KMS-11 (cell line): ENCODE measurements at regions not wholly inside any gene's neighbourhood (a gene's known extent, or its start where the extent isn't known, plus 50 kb on each side); places are given as distances from the start of the nearest gene placed in this dataset.
"Not testable (repeated sequence)": the region's sequence is repeated elsewhere in the genome, so short reads cannot be mapped to it uniquely, and the experiment has no call there.

Experiments used
- H2AFZ ChIP-seq: fragments of 200-600 bp; sonication (generic); 2 replicates; pipeline ENCODE4 v1.6.1; 2016; ENCODE audit warnings: antibody characterized with exemption, mixed run types, low read depth
- H3K27ac ChIP-seq: fragments of 200-600 bp; sonication (generic); 2 replicates; pipeline ENCODE4 v1.6.1; 2016; ENCODE audit warnings: mild to moderate bottlenecking, mixed run types
- H3K27me3 ChIP-seq: fragments of 200-600 bp; sonication (generic); 2 replicates; pipeline ENCODE4 v1.6.1; 2017; ENCODE audit warnings: mild to moderate bottlenecking, low read depth, mixed run types, moderate library complexity; ENCODE audit not compliant: insufficient read depth
- H3K36me3 ChIP-seq: fragments of 200-600 bp; sonication (generic); 2 replicates; pipeline ENCODE4 v1.6.1; 2017; ENCODE audit warnings: mild to moderate bottlenecking, mixed run types; ENCODE audit not compliant: insufficient read depth
- H3K4me1 ChIP-seq: fragments of 200-600 bp; sonication (generic); 2 replicates; pipeline ENCODE4 v1.6.1; 2016; ENCODE audit warnings: mild to moderate bottlenecking, low read depth, mixed run types; ENCODE audit not compliant: poor library complexity, severe bottlenecking
- H3K4me2 ChIP-seq: fragments of 200-600 bp; sonication (generic); 2 replicates; pipeline ENCODE4 v1.7.0; 2016; ENCODE audit warnings: mild to moderate bottlenecking, mixed run types
- H3K4me3 ChIP-seq: fragments of 200-600 bp; sonication (generic); IDR thresholded peaks from 2 replicates; pipeline ENCODE4 v1.6.1; 2017; ENCODE audit warnings: low read depth, low read length, mixed read lengths; ENCODE audit not compliant: insufficient read depth
- H3K79me2 ChIP-seq: fragments of 200-600 bp; sonication (generic); 2 replicates; pipeline ENCODE4 v1.6.1; 2016; ENCODE audit warnings: low read depth, mixed run types; ENCODE audit not compliant: insufficient read depth
- H3K9ac ChIP-seq: fragments of 200-600 bp; sonication (generic); 2 replicates; pipeline ENCODE4 v1.6.1; 2016; ENCODE audit warnings: mild to moderate bottlenecking, mixed run types
- H4K20me1 ChIP-seq: fragments of 200-600 bp; sonication (generic); 2 replicates; pipeline ENCODE4 v1.6.1; 2016; ENCODE audit warnings: mild to moderate bottlenecking, mixed run types; ENCODE audit not compliant: insufficient read depth
- CTCF ChIP-seq: fragments of 200-600 bp; sonication (generic); conservative IDR thresholded peaks from 2 replicates; pipeline ENCODE4 v1.6.1; 2017; ENCODE audit warnings: low read depth, mild to moderate bottlenecking, antibody characterized with exemption, low read length, moderate library complexity, mixed read lengths

- Histone ChIP-seq H3K27me3 (no peaks in the 10 kb centered on the region), H3K4me3 (no peak overlapping the region), H3K4me1 (no peaks in the 10 kb centered on the region), H3K4me2 (no peak overlapping the region), H2AFZ (no peak overlapping the region), H3K36me3 (no peaks in the 10 kb centered on the region), H4K20me1 (no peaks in the 10 kb centered on the region), H3K27ac (no peak overlapping the region), H3K9ac (no peak overlapping the region), H3K79me2 (no peaks in the 10 kb centered on the region)
- TF ChIP-seq CTCF: no peak
Observed at GRCh38 chr1:193905288-193906085, 719.1 kb upstream of the B3GALT2 start.

GRCh38 chr1:193891788-193892187 is 705.4 kb upstream of the B3GALT2 start:
- no peak overlapping the region for H2AFZ ChIP-seq
- H3K27ac ChIP-seq: no peak overlapping the region
- no peak for TF ChIP-seq CTCF
- no peaks in the 10 kb centered on the region for H3K27me3 ChIP-seq
- no peak overlapping the region for H3K9ac ChIP-seq
- H3K36me3 ChIP-seq: no peaks in the 10 kb centered on the region
- peaks cover 5% of the 10 kb centered on the region for H3K4me1 ChIP-seq
- no peaks in the 10 kb centered on the region for H3K79me2 ChIP-seq
- no peak overlapping the region for H3K4me2 ChIP-seq
- H3K4me3 ChIP-seq: no peak overlapping the region
- no peaks in the 10 kb centered on the region for H4K20me1 ChIP-seq

GRCh38 chr1:193890935-193891334 is 704.5 kb upstream of the B3GALT2 start:
- TF ChIP-seq CTCF: no peak
- no peak overlapping the region for H3K9ac ChIP-seq

GRCh38 chr1:193884848-193885558 is 698.6 kb upstream of the B3GALT2 start:
- no peak overlapping the region for H3K9ac ChIP-seq
- no peaks in the 10 kb centered on the region for H4K20me1 ChIP-seq
- no peak overlapping the region for H3K4me2 ChIP-seq
- H3K79me2 ChIP-seq: no peaks in the 10 kb centered on the region
- H3K4me1 ChIP-seq: peaks cover 5% of the 10 kb centered on the region
- H2AFZ ChIP-seq: no peak overlapping the region
- no peaks in the 10 kb centered on the region for H3K36me3 ChIP-seq
- H3K27ac ChIP-seq: no peak overlapping the region
- H3K27me3 ChIP-seq: no peaks in the 10 kb centered on the region
- no peak overlapping the region for H3K4me3 ChIP-seq
- TF ChIP-seq CTCF: no peak

More at GRCh38 chr1:193890935-193891334, 704.5 kb upstream of the B3GALT2 start:
- Histone ChIP-seq H2AFZ (no peak overlapping the region), H3K79me2 (no peaks in the 10 kb centered on the region), H3K4me1 (peaks cover 5% of the 10 kb centered on the region), H4K20me1 (no peaks in the 10 kb centered on the region), H3K4me3 (no peak overlapping the region), H3K27ac (no peak overlapping the region), H3K27me3 (no peaks in the 10 kb centered on the region), H3K4me2 (no peak overlapping the region), H3K36me3 (no peaks in the 10 kb centered on the region)

GRCh38 chr1:193877920-193878319 is 691.5 kb upstream of the B3GALT2 start:
- H3K79me2 ChIP-seq, H4K20me1 ChIP-seq, H3K4me1 ChIP-seq, H2AFZ ChIP-seq, H3K4me2 ChIP-seq, H3K36me3 ChIP-seq, H3K27ac ChIP-seq, H3K9ac ChIP-seq, H3K4me3 ChIP-seq, H3K27me3 ChIP-seq: not testable (repeated sequence)
